Liver (tissue), 8 donors: ENCODE measurements at regions not wholly inside any gene's neighbourhood (a gene's known extent, or its start where the extent isn't known, plus 50 kb on each side); places are given as distances from the start of the nearest gene placed in this dataset.

Experiments
- DNase-seq: peaks from one replicate; pipeline ENCODE4 v3.0.0-alpha.2; 2017; ENCODE audit warnings: low spot score
- H3K27ac ChIP-seq, 2 donors: one replicate each; pipeline ENCODE4 v1.7.0; 2013; ENCODE audit warnings: inconsistent platforms in 2 of 2, low read length in 2 of 2, control low read depth in 1 of 2, low read depth in 1 of 2, mild to moderate bottlenecking in 1 of 2
- H3K27me3 ChIP-seq, 4 donors: one replicate each; pipeline versions ENCODE4 v1.6.1 to v1.7.0; 2013; ENCODE audit warnings: low read length in 3 of 4, inconsistent platforms in 1 of 4, mild to moderate bottlenecking in 1 of 4, moderate library complexity in 1 of 4; ENCODE audit not compliant: control insufficient read depth in 4 of 4, insufficient read depth in 4 of 4
- H3K36me3 ChIP-seq, 4 donors: one replicate each; pipeline versions ENCODE4 v1.6.1 to v1.7.0; 2013; ENCODE audit warnings: low read length in 3 of 4, mild to moderate bottlenecking in 3 of 4, low read depth in 1 of 4, moderate library complexity in 1 of 4; ENCODE audit not compliant: control insufficient read depth in 4 of 4, insufficient read depth in 3 of 4
- H3K4me1 ChIP-seq, 4 donors: one replicate each; pipeline versions ENCODE4 v1.6.1 to v1.7.0; 2013; ENCODE audit warnings: low read length in 3 of 4, mild to moderate bottlenecking in 3 of 4, moderate library complexity in 1 of 4; ENCODE audit not compliant: control insufficient read depth in 4 of 4, insufficient read depth in 4 of 4
- H3K4me3 ChIP-seq, 3 donors: one replicate each; pipeline versions ENCODE4 v1.6.1 to v1.7.0; 2013; ENCODE audit warnings: low read length in 3 of 3, control low read depth in 1 of 3, low read depth in 1 of 3, mild to moderate bottlenecking in 1 of 3
- H3K9ac ChIP-seq, 2 donors: one replicate each; pipeline ENCODE4 v1.7.0; 2013; ENCODE audit warnings: low read length in 2 of 2, mild to moderate bottlenecking in 2 of 2, moderate library complexity in 2 of 2, control low read depth in 1 of 2, low read depth in 1 of 2
- H3K9me3 ChIP-seq, 4 donors: one replicate each; pipeline versions ENCODE4 v1.6.1 to v1.7.0; 2013; ENCODE audit warnings: low read length in 3 of 4; ENCODE audit not compliant: control insufficient read depth in 4 of 4
- ATF3 ChIP-seq: IDR thresholded peaks from 2 replicates; pipeline ENCODE4 v1.6.1; 2016; ENCODE audit warnings: antibody characterized with exemption
- CTCF ChIP-seq: fragments of 150-350 bp; IDR thresholded peaks from 2 replicates; pipeline ENCODE4 v1.5.1; 2017; ENCODE audit warnings: improper control_type of control experiment, low read depth, low read length; ENCODE audit not compliant: missing input control
- FOXA1 ChIP-seq: IDR thresholded peaks from 2 replicates; pipeline ENCODE4 v1.6.1; 2016; ENCODE audit warnings: antibody characterized with exemption
- FOXA2 ChIP-seq: IDR thresholded peaks from 2 replicates; pipeline ENCODE4 v1.6.1; 2016; ENCODE audit warnings: antibody characterized with exemption
- GABPA ChIP-seq, 2 donors: IDR thresholded peaks in 1 of 2; conservative IDR thresholded peaks in 1 of 2; 2 replicates each; pipeline ENCODE4 v1.6.1; 2016; ENCODE audit warnings: antibody characterized with exemption in 2 of 2, mild to moderate bottlenecking in 1 of 2, moderate library complexity in 1 of 2
- HNF4A ChIP-seq, 2 donors: conservative IDR thresholded peaks; 2 replicates each; pipeline ENCODE4 v1.6.1; 2016; ENCODE audit warnings: antibody characterized with exemption in 2 of 2, mild to moderate bottlenecking in 2 of 2
- JUND ChIP-seq, 2 donors: IDR thresholded peaks; 2 replicates each; pipeline ENCODE4 v1.6.1; 2016; ENCODE audit warnings: antibody characterized with exemption in 2 of 2
- MAX ChIP-seq: IDR thresholded peaks from 2 replicates; pipeline ENCODE4 v1.6.1; 2016; ENCODE audit warnings: antibody characterized with exemption
- NR2F2 ChIP-seq: IDR thresholded peaks from 2 replicates; pipeline ENCODE4 v1.6.1; 2016; ENCODE audit warnings: antibody characterized with exemption
- RAD21 ChIP-seq, 2 donors: IDR thresholded peaks; 2 replicates each; pipeline ENCODE4 v1.6.1; 2016; ENCODE audit warnings: antibody characterized with exemption in 2 of 2, mild to moderate bottlenecking in 2 of 2
- REST ChIP-seq: IDR thresholded peaks from 2 replicates; pipeline ENCODE4 v1.6.1; 2016; ENCODE audit warnings: antibody characterized with exemption, mild to moderate bottlenecking
- RXRA ChIP-seq, 2 donors: IDR thresholded peaks; 2 replicates each; pipeline ENCODE4 v1.6.1; 2017 to 2018; ENCODE audit warnings: antibody characterized with exemption in 2 of 2, mild to moderate bottlenecking in 1 of 2
- TAF1 ChIP-seq: conservative IDR thresholded peaks from 2 replicates; pipeline ENCODE4 v1.6.1; 2016; ENCODE audit warnings: antibody characterized with exemption, mild to moderate bottlenecking
- YY1 ChIP-seq: IDR thresholded peaks from 2 replicates; pipeline ENCODE4 v1.6.1; 2016; ENCODE audit warnings: antibody characterized with exemption, mild to moderate bottlenecking
- ZBTB33 ChIP-seq: IDR thresholded peaks from 2 replicates; pipeline ENCODE4 v1.6.1; 2016; ENCODE audit warnings: antibody characterized with exemption
- WGBS: extraction: QIAGEN DNeasy Blood & Tissue Kit; methylation state at CpG from one replicate; pipeline ENCODE4 v1.1.7; 2013; 5-methylcytosine and 5-hydroxymethylcytosine counted together
- donor health status: healthy.
- donor health status: healthy.
- donor health status: healthy.
- donor health status: healthy.
- donor health status: healthy.

GRCh38 chr1:221264848-221265247, 385.6 kb downstream of the HLX start (continued):
- no peak for TF ChIP-seq REST
- no peak for TF ChIP-seq CTCF
- TF ChIP-seq NR2F2, result no peak
- no peak for TF ChIP-seq TAF1

GRCh38 chr1:221268295-221268694, 389.1 kb downstream of the HLX start:
- Histone ChIP-seq H3K9me3 (no peaks in the 10 kb centered on the region), H3K36me3 (no peaks in the 10 kb centered on the region), H3K4me3 (no peak overlapping the region), H3K9ac (no peak overlapping the region), H3K27me3 (no peaks in the 10 kb centered on the region), H3K27ac (no peak overlapping the region), H3K4me1 (peaks cover 0 to 5% (median 0%) of the 10 kb centered on the region in 4 donors)
- DNase-seq, result no peak
- TF ChIP-seq YY1, result no peak
- no peak for TF ChIP-seq NR2F2
- TF ChIP-seq TAF1, result no peak
- TF ChIP-seq REST, result no peak
- 96% methylated on average over 1 of the region's 1 CpG for WGBS

- H3K36me3 ChIP-seq, result no peaks in the 10 kb centered on the region
- no peaks in the 10 kb centered on the region for H3K9me3 ChIP-seq
- H3K27me3 ChIP-seq, result no peaks in the 10 kb centered on the region
- DNase-seq, result no peak
- TF ChIP-seq FOXA1 (no peak), GABPA (IDR thresholded peaks at IDR 0.05 in 1 of 2, conservative IDR thresholded peaks at IDR 0.05 in 1 of 2) (no peak), YY1 (no peak), ZBTB33 (no peak), RAD21 (IDR thresholded peaks at IDR 0.05) (no peak), ATF3 (no peak), RXRA (IDR thresholded peaks at IDR 0.05) (no peak), JUND (IDR thresholded peaks at IDR 0.05) (no peak), HNF4A (conservative IDR thresholded peaks at IDR 0.05) (no peak), FOXA2 (no peak), MAX (no peak)
- H3K27ac ChIP-seq, result no peak overlapping the region
- H3K4me3 ChIP-seq, result no peak overlapping the region
- H3K9ac ChIP-seq, result no peak overlapping the region
- H3K4me1 ChIP-seq, result no peaks in the 10 kb centered on the region
- WGBS, result 89% methylated on average over 5 of the region's 5 CpGs
These were observed 392.5 kb downstream of the HLX start for GRCh38 chr1:221271701-221272100.
